MM.1S (cell line): ENCODE measurements at regions not wholly inside any gene's neighbourhood (a gene's known extent, or its start where the extent isn't known, plus 50 kb on each side); places are given as distances from the start of the nearest gene placed in this dataset.

ENCODE experiments used
- CTCF ChIP-seq: fragments of 300-600 bp; sonication (generic); IDR thresholded peaks from 2 replicates; pipeline ENCODE4 v1.5.1; 2016; ENCODE audit warnings: antibody characterized with exemption, low read length, mixed read lengths
- EZH2 ChIP-seq: fragments of 300-600 bp; sonication (generic); optimal IDR thresholded peaks from 2 replicates; pipeline ENCODE3; 2017; ENCODE audit warnings: low read depth, mild to moderate bottlenecking, antibody characterized with exemption, low read length, mixed read lengths

DNA sequence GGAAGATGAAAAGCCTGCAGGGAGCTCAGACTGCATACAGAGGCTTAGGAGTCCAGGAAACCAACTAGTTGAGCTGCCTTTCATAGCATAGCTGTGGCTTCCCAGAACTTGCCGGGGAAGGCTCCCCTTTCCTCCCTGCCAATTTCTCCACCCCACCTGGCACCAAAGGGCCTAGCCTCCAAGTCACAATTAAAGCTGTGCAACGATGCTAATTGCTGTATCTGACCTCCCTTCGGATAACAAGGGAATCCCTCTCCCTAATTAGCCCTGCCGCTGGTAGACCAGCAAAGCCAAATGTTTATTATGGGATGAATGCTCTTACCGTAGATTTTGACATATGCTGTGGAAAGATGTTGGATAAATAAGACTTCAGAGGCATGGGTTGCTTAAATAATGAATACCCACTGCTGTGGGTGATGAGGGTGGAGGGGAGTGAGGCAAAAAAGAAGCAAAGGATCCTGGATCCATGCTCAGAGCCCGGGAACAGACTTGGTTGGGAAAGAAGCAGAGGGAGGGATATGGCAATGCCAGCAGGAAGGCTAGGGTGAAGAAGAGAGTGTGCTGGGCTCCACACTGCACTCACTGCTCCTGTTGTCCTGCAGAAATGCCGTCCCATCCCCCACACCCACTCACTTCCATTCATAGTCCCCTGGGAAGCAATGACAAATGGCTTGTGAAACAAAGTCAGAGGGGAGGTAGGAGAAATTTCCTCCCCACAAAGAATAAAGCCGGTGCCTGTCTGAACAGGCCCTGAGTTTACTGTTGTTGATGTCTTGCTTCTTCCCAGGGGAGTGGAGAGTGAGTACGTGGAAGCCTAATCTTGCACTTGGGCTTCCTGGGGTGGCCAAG lies 608.1 kb upstream of the CADM1 start:
- TF ChIP-seq CTCF (no peak), EZH2 (no peak)
